OCI-M2 (cell line): ENCODE measurements at regions not wholly inside any gene's neighbourhood (a gene's known extent, or its start where the extent isn't known, plus 50 kb on each side); places are given as distances from the start of the nearest gene placed in this dataset.
"Not testable (repeated sequence)": the region's sequence is repeated elsewhere in the genome, so short reads cannot be mapped to it uniquely, and the experiment has no call there.

Source experiments
- DNase-seq: peaks from one replicate; lab custom pipeline; 2025; ENCODE audit not compliant: unreplicated experiment; lab: John Stamatoyannopoulos, UW

DNA sequence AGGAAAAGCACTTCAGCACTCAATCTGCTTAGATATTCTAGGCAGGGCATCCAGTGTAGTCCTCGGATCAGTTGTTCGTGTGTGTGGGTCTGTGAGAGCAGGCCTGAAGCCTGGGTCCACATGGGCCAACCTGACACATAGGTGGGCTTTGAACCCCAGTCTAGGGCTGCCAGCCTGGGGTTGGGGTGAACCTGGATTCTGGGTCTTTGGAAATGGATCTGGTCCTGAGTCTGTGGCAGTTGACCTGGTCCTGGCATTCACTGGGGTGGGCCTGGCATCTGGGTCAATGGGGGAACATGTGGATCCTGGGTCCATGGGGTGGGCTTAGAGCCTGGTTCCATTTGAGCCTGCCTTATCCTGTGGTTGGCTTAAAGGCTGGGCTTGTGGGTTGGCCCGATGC is 492.6 kb upstream of the MAN1A1 start:
- DNase-seq = no peak

DNA sequence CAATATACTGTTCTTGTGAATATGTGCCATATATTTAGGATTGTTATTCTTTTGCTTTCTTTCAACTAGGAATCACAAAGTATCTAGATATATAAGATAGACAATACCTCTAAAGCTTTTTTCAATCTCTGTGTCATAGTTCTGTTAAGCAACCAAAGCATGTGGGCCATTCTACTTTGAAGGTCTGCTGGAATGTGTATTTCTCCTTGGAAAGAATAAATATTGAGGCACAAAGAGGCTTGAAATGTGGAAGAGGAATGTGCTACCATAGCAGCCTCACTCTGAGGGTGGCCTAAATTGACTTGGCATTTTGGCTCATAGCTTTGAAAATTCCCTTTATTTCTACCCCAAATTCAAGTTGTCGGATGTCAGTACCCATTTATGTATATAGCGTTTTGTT is 488.5 kb upstream of the MAN1A1 start:
- DNase-seq = no peak

DNA sequence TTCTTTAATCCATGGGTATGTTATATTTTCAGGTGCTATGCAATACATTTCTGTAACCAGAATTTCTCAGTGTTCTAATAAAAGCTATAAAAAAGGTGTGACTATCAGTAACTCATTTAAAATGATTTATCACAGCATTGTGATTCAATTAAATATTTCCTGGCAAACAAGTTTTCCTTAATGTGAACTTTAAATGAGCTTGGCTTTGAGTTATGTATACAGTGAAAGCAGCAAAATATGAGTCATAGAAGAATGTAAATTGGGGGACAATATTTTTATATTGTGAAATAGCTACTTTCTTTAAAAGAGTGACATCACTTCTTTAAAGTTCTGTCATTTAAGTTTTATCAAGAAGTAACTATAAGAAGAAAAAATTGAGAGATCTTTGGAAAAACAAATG is 484.9 kb upstream of the MAN1A1 start:
- no peak for DNase-seq

DNA sequence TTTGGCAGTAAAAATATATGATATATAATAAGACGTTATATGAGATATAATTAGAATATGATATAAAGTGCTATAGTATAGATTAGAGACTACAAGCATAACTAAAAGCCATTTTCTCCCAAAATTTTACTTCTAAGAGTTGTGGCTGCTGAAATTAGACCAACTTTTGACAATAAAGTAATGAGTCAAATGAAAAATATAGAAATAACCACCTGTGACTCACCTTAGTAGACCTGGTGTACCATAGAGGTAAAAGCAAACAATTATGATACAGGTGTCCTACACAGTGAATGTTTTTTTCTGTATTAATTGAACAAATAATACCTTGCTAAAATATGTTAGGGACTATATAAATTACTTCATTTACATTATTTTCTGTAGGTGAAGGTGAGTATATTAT is 482.9 kb upstream of the MAN1A1 start:
- DNase-seq = no peak

DNA sequence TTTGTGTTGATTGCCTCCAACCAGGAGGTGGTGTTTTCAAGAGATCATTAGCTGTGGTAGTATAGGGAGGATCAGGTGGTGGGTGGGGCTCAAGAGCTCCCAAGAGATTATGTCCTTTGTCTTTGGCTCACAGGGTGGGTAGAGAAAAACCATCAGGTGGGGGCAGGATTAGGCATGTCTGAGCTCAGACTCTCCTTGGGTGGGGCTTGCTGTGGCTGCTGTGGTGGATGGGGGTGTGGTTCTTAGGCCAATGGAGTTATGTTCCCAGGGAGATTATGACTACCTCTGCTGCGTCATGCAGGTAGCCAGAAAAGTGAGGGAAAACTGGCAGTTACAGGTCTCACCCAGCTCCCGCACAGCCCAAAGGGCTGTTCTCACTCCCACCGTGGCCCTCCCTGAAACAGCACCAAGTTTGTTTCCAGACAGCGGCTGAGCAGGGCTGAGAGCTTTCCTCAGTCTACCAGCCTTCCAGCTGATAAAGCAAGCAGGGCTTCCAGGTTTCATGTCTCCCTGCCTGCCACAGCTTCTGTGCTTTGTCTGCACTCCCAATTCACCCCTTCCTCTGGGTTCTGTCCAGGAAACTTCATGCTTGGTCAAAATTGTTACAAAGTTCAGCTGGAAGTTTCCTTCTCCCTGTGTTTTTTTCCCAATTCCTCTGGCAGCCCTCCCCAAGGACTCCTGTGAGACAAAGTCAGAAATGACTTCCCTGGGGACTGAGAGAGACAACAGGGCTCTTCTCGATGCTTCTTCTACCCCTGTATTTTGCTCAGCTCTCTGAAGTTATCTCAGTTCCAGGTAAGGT is 481.1 kb upstream of the MAN1A1 start:
- no peak for DNase-seq

DNA sequence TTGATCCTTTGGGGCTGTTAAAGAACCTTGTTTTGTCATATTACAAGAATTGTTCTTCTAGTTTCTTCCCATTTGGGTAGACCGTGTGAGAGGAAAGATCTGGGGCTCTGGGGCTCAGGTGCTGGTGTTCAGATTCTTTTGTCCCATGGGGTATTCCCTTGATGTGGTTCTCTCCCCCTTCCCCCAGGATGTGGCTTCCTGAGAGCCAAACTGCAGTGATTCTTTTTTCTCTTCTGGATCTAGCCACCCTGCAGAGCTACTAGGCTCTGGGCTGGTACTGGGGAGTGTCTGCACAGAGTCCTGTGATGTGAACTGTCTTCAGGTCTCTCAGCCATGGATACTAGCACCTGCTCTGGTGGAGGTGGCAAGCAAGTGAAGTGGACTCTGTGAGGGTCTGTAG is 480.5 kb upstream of the MAN1A1 start:
- DNase-seq = no peak

DNA sequence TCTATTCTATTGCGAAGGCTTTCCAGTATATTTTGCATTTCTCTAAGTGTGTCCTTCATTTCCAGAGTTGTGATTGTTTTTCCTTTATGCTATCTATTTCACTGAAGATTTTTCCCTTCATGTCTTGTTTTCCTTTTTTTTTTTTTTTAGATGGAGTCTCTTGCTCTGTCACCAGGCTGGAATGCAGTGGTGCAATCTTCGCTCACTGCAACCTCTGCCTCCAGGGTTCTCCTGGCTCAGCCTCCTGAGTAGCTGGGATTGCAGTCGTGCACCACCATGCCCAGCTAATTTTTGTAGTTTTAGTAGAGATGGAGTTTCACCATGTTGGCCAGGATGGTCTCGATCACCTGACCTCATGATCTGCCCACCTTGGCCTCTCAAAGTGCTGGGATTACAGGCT is 479.9 kb upstream of the MAN1A1 start:
- not testable (repeated sequence) for DNase-seq

DNA sequence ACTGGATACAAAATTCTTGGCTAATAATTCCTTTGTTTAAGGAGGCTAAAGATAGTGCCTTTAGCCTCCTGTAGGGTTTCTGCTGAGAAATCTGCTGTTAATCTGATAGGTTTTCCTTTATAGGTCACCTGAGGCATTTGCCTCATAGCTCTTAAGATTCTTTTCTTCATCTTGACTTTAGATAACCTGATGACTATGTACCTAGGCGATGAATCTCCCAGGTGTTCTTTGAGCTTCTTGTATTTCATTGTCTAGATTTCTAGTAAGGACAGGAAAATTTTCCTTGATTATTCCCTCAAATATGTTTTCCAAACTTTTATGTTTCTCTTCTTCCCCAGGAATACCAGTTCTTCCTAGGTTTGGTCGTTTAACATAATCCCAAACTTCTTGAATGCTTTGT is 479.4 kb upstream of the MAN1A1 start:
- DNase-seq = no peak

DNA sequence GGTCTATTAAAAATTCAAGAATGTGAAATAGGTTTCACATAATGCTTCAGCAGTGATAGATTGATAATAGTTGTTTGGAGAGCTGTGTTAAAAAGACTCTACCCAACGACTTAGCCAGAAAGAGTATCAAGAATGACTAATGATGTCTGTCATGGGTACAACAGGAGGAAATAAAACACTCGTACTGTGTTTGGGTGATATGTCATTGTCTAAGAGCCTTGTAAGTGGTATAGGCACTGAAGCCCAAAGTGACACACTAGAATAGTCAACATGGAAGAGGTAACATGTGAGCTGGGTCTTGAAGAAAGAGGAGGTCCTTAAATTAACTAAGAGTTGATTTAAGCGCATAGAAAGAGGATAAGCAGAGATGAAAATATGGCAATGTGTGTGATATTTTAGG is 471.8 kb upstream of the MAN1A1 start:
- no peak for DNase-seq

DNA sequence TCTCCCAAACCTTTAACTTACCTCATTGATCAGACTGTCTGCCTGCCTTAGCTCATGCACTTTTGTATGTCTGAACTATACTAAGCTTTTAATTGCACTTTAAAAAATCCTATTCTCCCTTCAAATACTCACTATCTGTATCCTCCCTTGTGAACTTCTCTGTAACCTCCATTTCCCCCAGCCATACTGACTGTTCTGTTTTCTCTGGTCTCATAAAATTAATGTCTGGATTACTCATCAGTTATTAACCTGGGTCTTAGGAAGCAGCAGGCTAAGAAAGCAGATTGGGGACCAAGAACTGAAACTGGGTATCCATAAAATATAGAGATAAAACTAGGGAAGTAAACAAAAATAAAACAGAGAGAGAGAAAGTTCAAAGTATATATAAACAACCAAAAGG is 469.3 kb upstream of the MAN1A1 start:
- no peak for DNase-seq

DNA sequence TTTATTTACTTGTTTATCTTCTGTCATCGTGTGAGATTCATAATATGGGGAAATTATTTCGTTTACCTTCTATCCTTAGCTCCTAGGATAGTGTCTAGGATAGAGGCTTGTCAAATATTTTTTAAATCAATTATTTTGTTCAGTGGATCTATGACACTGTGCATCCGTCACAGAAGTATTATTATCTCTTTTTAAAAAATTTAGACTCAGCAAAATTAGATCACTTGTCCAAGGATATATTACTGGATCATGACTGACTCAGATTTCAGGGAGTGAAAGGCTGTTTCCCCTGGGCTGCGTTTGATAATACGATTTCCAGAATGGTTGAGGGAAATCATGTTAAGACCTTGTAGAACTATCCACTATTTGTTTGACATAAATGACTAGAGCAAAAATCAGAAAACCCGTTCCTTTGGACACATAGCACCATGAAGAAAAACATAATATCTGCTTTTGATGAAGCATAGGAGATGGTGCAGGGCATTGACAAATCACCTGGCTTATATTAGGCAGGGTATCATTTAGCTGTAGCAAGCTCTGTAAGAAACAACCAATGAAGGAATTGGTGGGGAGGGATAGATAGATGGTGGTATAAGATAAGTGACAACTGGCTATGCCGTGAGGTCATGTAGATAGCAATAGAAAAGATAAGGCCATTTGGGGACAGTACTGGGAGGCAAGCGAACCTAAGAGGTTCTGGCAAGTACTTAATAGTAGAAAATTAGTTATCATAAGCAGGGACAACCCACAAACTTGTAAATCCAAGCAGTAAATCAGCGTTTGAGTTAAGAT is 465.2 kb upstream of the MAN1A1 start:
- DNase-seq = no peak

DNA sequence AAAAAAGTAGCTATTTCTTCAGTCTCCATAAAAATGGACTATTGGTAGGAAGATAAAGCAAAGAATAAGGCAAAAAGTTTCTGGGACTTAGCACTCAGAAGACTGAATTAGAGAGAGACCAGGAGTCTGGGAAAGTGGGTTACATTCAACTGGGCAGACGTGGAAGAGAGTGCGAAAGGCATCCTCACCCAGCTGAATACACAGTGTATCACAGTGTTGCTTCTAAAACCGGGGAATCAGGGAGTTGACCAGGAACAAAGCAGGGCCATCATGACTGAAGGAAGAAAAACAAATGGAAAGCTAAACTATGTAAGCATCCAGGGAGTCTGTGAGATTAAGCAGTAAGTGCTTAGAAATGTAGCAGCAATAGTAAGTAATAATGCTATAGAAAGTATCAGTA is 452.9 kb upstream of the MAN1A1 start:
- DNase-seq = no peak

DNA sequence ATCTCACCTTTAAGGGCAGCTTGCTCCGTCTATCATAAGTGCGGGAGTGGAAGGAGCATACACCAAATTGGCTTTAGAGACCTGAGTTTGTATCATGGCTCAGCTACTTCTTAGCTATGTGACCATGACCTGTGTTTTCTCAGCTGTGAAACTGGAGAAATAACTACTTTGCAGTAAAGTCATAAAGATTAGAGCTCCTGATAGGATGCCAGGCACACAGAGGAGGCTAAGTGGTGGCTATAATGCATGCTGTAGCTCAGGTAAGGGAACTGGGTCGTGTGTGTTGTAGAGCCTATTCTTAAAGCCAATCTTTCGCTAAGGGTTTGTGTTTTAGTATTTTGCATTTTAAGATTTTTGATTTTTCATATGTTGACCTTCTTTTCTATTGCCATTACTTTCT is 451.5 kb upstream of the MAN1A1 start:
- DNase-seq = no peak

DNA sequence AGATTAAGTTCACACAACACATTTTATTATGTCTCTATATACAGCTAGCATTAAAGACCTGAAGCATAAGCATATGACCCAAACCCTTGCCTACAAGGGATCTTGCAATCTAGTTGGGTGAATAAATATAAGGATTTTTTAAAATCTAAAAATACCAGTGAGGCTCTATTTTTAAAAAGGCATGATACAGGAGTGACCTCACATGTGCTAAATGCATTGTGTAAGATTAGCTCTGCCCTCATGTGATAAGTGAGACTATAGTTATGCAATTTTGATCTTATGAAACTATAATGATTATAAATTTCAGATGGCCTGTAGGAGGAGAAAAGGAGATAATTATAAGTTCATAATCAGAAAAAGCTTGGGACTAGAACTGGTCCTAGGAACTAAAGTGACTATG is 451.0 kb upstream of the MAN1A1 start:
- DNase-seq = no peak

DNA sequence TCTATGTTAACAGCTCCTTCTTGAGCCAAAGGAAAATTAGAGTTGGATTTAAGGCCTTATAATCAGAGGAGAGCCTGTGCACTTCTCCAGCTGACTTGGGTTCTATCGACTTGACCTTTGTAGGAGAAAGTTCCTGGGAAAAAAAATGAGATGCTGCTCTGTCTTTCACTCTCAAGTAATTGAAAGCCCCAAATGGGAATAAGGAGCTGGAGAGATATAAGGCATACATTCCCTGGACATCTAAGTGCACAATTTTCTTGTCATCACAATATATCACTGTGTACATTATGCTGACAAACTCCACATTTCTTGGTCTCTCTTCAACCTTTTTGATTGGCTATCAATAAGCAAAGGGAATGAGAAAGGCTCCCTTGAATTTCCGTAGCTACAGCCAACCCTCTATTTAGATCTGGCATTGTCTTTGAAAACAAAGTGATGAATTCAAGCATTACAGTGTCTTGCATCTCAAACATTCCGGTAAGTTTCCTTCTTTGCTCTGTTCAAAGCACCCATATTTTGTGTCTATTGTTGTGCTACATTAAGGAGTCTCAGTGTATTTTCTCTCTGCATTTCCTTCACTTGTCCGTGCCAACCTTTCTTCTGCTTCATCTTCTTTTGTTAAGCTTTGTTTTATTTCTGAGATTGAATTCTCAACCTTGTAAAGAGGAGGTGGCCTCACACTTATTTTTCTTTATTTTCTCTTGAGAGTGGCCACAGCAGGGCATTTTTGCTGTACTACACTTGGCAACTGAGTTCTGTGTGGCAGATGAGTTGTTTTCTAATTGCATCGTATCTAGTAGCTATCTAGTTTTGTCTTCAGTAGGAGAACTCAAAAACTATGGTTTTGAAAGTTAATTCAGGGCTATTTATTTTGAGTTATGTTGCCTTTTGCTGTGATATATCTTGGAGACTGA is 450.3 kb upstream of the MAN1A1 start:
- no peak for DNase-seq

DNA sequence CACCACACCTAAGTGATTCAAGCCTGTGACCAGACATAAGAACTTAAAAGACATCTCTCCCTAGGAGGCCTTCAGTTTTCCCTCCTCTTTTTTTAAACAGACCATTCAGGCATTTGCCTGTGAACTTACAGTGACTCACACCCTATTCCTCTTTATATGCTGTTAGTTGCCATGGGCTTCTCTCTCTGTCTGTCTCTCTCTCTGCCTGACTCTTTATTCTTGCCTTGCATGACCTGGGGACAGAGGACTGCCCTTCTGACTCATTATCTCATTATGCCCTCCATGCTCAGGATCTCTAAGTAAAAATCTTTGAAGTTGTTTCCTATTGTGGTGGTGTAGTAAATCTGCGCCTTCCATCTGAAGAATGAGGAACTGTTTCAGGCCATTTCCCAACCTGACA is 442.2 kb upstream of the MAN1A1 start:
- no peak for DNase-seq

DNA sequence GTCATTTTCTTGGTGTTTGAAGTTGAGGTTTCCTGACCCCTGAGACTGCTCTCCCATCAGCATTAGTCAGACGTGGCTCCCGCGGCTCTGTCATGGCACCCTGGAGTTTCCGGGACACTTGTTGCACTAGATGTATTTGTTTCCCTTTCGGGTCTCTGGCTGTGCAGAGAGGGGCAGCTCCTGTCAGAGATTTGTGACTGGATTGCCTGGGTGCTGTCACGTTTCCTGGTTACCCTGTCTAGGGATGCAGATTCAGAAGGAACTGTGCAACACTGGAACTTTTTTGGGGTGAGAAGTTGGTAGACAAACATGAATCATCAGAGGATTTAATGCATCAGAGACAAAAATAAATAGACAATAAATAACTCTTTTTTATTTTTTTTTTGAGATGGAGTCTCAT is 431.8 kb upstream of the MAN1A1 start:
- no peak for DNase-seq

DNA sequence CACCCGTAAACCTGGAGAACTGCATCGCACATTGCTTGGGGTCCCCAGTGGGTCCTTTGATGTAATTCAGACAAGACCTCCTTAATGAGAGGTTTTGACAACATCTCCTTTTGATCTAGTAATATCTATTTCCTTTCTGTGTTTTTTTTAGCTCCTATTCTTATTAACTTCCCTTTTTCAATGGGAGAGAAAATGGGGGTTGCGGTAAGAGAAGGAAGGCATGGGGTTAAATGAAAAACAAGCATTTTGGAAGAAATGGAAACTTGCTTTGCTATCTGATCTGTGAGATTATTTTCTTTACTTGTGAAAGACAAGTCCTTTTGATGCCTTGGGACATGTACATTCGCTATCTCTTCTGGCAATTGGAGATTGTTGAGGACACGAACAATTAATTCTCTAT is 418.6 kb upstream of the MAN1A1 start:
- no peak for DNase-seq

DNA sequence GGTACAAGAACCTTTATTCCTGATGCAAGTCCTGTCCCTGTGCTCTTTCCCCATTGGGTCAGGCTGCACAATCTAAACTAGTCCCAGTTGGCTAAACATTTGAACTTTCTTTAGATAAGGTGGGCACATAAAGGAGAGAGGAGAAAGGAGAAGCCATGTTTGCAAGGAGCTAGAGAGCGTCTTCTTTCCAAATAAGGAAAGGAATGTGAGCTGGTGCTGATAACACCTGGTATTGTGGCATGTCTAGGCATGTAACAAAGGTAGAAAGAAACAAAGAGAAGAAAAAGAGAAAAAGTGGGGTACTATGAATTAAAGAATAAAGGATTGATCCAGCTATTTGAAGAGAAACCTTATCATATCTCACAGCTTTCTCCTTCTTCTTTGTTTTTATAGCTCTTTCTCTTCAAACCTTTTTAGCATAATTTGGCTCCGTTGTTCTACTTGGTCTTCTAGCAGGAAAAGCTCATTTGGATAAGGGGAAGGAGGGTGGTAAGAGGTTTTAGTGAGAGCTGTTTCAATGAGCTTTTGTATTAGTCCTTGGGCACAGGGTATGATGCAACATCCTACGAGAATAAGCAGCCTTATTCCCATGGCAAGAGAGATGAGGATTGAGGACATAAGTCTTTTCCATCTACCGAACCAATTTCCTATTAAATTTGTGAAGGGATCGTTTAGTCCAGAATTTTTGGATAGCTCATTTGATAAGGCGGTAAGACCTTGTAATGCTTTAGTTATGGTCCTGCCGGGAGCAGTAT is 415.5 kb upstream of the MAN1A1 start:
- no peak for DNase-seq

DNA sequence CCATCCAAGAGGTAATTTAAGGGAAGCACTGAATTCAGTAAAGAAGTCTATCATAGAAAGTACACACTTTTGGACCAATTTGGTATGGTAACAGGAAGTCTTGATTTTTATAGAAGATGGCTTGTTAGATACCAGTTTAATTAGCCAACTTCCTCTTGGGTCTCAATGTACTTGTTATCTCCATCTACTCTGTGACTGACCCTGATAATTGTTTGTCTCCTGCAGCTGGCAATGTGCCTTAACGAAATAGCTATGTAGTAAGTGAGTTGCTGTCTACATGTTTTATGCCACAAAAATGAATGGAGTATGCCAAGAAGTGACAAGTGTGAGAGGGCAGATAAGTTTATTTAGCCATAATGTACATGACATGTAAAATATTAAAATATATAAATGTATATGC is 410.5 kb upstream of the MAN1A1 start:
- DNase-seq = no peak

DNA sequence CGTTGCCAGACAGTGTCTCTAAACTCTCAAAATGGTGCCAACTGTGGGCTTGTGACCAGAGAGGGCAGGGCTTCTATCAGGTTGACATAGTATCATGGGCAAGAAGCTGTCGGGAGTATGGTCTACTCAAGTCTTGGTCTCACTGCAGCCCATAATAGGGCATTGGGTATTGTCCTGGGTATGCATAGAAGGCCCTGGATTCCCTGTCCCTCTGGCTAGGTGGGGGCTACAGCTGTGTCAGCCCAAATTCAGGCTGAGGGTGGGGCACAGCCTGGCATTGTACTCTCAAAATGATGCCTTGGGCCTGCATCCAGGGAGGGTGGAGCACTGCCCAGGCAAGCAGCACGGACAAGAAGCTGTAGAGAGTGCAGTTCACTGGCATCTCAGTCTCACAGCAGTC is 408.8 kb upstream of the MAN1A1 start:
- no peak for DNase-seq
